ENCODE measurements at regions not wholly inside any gene's neighbourhood (a gene's known extent, or its start where the extent isn't known, plus 50 kb on each side); places are given as distances from the start of the nearest gene placed in this dataset.

GRCh38 chr22:19574247-19574646, 50.0 kb upstream of the CLDN5 start:
- no peak for DNase-seq

GRCh38 chr22:19576460-19577421, 52.5 kb upstream of the CLDN5 start:
- peak in 2 of 4 experiments; percentile 15 to 18 for DNase-seq

GRCh38 chr22:19577422-19577966, 53.3 kb upstream of the CLDN5 start:
- no peak for DNase-seq

GRCh38 chr22:19578180-19579004, 54.2 kb upstream of the CLDN5 start:
- DNase-seq, result no peak

GRCh38 chr22:19579115-19579811, 55.1 kb upstream of the CLDN5 start:
- no peak for DNase-seq

- DNase-seq, result peak in 1 of 4 experiments; percentile 8
Measured at GRCh38 chr22:19579880-19580279, 55.7 kb upstream of the CLDN5 start.

- DNase-seq, result no peak
Measured at GRCh38 chr22:19580291-19580890, 56.2 kb upstream of the CLDN5 start.

GRCh38 chr22:19582033-19582693, 58.0 kb upstream of the CLDN5 start:
- DNase-seq, result no peak

GRCh38 chr22:19586922-19587684, 62.9 kb upstream of the CLDN5 start:
- no peak for DNase-seq

- no peak for DNase-seq
Measured at GRCh38 chr22:19590696-19591095, 66.5 kb upstream of the CLDN5 start.

GRCh38 chr22:19591568-19591967, 67.4 kb upstream of the CLDN5 start:
- DNase-seq, result no peak

GRCh38 chr22:19592464-19592863, 68.3 kb upstream of the CLDN5 start:
- DNase-seq, result no peak

- DNase-seq, result no peak
Measured at GRCh38 chr22:19593991-19594569, 69.9 kb upstream of the CLDN5 start.

- DNase-seq, result no peak
Measured at GRCh38 chr22:19595532-19595931, 71.3 kb upstream of the CLDN5 start.

- no peak for DNase-seq
Measured at GRCh38 chr22:19596680-19597398, 72.6 kb upstream of the CLDN5 start.

- DNase-seq, result peak in 2 of 4 experiments; percentile 44 to 51
Measured at GRCh38 chr22:19597399-19597735, 73.2 kb upstream of the CLDN5 start.

GRCh38 chr22:19598054-19598855, 74.0 kb upstream of the CLDN5 start:
- no peak for DNase-seq

- DNase-seq, result no peak
Measured at GRCh38 chr22:19599004-19599403, 74.8 kb upstream of the CLDN5 start.

GRCh38 chr22:19599626-19600243, 75.5 kb upstream of the CLDN5 start:
- no peak for DNase-seq

Data from activated naive CD4-positive, alpha-beta T cell (primary cell).